C4-2B (cell line): ENCODE measurements at regions not wholly inside any gene's neighbourhood (a gene's known extent, or its start where the extent isn't known, plus 50 kb on each side); places are given as distances from the start of the nearest gene placed in this dataset.

ENCODE experiments used
- ZFX ChIP-seq: fragments of 450-650 bp; IDR thresholded peaks from 2 replicates; pipeline ENCODE4 v1.6.1; 2017
- TF ChIP-seq, protein P1 (sequence below): fragments of 450-650 bp; conservative IDR thresholded peaks from 2 replicates; pipeline ENCODE4 v1.5.1; 2017; ENCODE audit warnings: mild to moderate bottlenecking

GRCh38 chr13:31069808-31070534 is 91.7 kb downstream of the HSPH1 start:
- TF ChIP-seq, protein P1, sequence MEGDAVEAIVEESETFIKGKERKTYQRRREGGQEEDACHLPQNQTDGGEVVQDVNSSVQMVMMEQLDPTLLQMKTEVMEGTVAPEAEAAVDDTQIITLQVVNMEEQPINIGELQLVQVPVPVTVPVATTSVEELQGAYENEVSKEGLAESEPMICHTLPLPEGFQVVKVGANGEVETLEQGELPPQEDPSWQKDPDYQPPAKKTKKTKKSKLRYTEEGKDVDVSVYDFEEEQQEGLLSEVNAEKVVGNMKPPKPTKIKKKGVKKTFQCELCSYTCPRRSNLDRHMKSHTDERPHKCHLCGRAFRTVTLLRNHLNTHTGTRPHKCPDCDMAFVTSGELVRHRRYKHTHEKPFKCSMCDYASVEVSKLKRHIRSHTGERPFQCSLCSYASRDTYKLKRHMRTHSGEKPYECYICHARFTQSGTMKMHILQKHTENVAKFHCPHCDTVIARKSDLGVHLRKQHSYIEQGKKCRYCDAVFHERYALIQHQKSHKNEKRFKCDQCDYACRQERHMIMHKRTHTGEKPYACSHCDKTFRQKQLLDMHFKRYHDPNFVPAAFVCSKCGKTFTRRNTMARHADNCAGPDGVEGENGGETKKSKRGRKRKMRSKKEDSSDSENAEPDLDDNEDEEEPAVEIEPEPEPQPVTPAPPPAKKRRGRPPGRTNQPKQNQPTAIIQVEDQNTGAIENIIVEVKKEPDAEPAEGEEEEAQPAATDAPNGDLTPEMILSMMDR = no peak
- TF ChIP-seq ZFX = no peak
